Common myeloid progenitor, CD34-positive (primary cell): ENCODE measurements at regions not wholly inside any gene's neighbourhood (a gene's known extent, or its start where the extent isn't known, plus 50 kb on each side); places are given as distances from the start of the nearest gene placed in this dataset.
"Not testable (repeated sequence)": the region's sequence is repeated elsewhere in the genome, so short reads cannot be mapped to it uniquely, and the experiment has no call there.

ENCODE experiments used
- CTCF ChIA-PET: fragments of 350-600 bp; sonication (Branson Sonifier 250); formaldehyde crosslinking; loops from one replicate; lab custom pipeline; 2021; ENCODE audit warnings: antibody characterized with exemption; lab: Charles Lee
- POLR2A ChIA-PET: fragments of 350-600 bp; sonication (Branson Sonifier 250); formaldehyde crosslinking; loops from one replicate; lab custom pipeline; 2021; ENCODE audit warnings: antibody characterized with exemption; lab: Charles Lee
- DNase-seq, 3 donors: peaks; one replicate each; pipeline versions ENCODE4 v3.0.0 to v3.0.0-alpha.2; 2013
- H3K27ac ChIP-seq, 2 experiments: 1 replicate in 1 of 2; 2 replicates in 1 of 2; pipeline ENCODE4 v1.7.0; 2013; ENCODE audit warnings: inconsistent platforms in 2 of 2, low read length in 2 of 2, mild to moderate bottlenecking in 2 of 2, low read depth in 1 of 2, moderate library complexity in 1 of 2; ENCODE audit not compliant: severe bottlenecking in 2 of 2, insufficient read depth in 1 of 2, poor library complexity in 1 of 2
- H3K27me3 ChIP-seq, 5 experiments: replicated peaks in 2 of 5; 1 replicate in 3 of 5; 2 replicates in 2 of 5; pipeline versions ENCODE4 v1.6.1 to v1.7.0; 2013; ENCODE audit warnings: low read length in 4 of 5, mild to moderate bottlenecking in 2 of 5, moderate library complexity in 2 of 5, inconsistent platforms in 1 of 5; ENCODE audit not compliant: insufficient read depth in 5 of 5, control insufficient read depth in 4 of 5
- H3K36me3 ChIP-seq, 4 experiments: 1 replicate in 2 of 4; 2 replicates in 2 of 4; pipeline versions ENCODE4 v1.6.1 to v1.7.0; 2013; ENCODE audit warnings: low read length in 3 of 4, control low read depth in 1 of 4, mild to moderate bottlenecking in 1 of 4; ENCODE audit not compliant: control insufficient read depth in 4 of 4, insufficient read depth in 4 of 4
- H3K4me1 ChIP-seq, 4 experiments: 1 replicate in 3 of 4; 2 replicates in 1 of 4; pipeline versions ENCODE4 v1.6.1 to v1.7.1; 2013; ENCODE audit warnings: low read length in 3 of 4, mild to moderate bottlenecking in 3 of 4, control low read depth in 1 of 4, inconsistent platforms in 1 of 4, moderate library complexity in 1 of 4; ENCODE audit not compliant: control insufficient read depth in 4 of 4, insufficient read depth in 4 of 4; ENCODE audit errors: control extremely low read depth in 1 of 4
- H3K4me3 ChIP-seq, 7 experiments: 1 replicate in 4 of 7; 2 replicates in 3 of 7; pipeline versions ENCODE4 v1.5.1 to v1.7.0; 2013; ENCODE audit warnings: mild to moderate bottlenecking in 7 of 7, low read length in 6 of 7, moderate library complexity in 6 of 7, inconsistent platforms in 2 of 7, low read depth in 2 of 7, control low read depth in 1 of 7; ENCODE audit not compliant: insufficient read depth in 4 of 7, control insufficient read depth in 1 of 7; ENCODE audit errors: extremely low read depth in 1 of 7
- H3K9me3 ChIP-seq, 5 experiments: 1 replicate in 4 of 5; 2 replicates in 1 of 5; pipeline versions ENCODE4 v1.6.1 to v1.7.1; 2013; ENCODE audit warnings: low read length in 4 of 5, mild to moderate bottlenecking in 2 of 5, inconsistent platforms in 1 of 5, low read depth in 1 of 5, moderate library complexity in 1 of 5; ENCODE audit not compliant: control insufficient read depth in 4 of 5, insufficient read depth in 2 of 5; ENCODE audit errors: control extremely low read depth in 1 of 5
- WGBS: methylation state at CpG from one replicate; pipeline ENCODE4 v1.1.5; 2013; ENCODE audit not compliant: insufficient coverage; 5-methylcytosine and 5-hydroxymethylcytosine counted together

DNA sequence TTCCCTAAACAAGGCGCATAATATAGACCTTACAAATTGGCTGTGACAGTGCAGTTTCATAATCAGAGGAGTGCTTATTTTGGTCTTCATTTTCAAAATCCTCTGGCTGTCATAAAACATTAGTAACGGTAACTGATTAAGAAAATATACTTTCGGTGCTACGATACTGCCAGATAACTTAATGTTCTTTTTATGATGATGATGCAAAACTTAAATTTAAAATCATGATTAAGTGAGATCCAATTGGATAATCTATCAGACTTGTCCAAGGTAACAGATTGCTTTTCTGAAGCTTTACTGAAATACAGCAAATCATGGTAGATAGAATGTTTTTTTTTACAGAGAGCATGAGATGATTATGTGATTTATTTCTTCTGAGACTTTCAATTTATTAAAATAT, 364.2 kb upstream of the CNTN3 start:
- no peak overlapping the region for H3K27ac ChIP-seq
- ChIA-PET POLR2A (no interaction called here), CTCF (no interaction called here)
- H3K4me3 ChIP-seq = no peak overlapping the region
- no peaks in the 10 kb centered on the region for H3K36me3 ChIP-seq
- no peaks in the 10 kb centered on the region for H3K27me3 ChIP-seq
- no peak for DNase-seq
- no peaks in the 10 kb centered on the region for H3K9me3 ChIP-seq
- H3K4me1 ChIP-seq = no peaks in the 10 kb centered on the region
- WGBS = 100% methylated on average over 4 of the region's 4 CpGs

DNA sequence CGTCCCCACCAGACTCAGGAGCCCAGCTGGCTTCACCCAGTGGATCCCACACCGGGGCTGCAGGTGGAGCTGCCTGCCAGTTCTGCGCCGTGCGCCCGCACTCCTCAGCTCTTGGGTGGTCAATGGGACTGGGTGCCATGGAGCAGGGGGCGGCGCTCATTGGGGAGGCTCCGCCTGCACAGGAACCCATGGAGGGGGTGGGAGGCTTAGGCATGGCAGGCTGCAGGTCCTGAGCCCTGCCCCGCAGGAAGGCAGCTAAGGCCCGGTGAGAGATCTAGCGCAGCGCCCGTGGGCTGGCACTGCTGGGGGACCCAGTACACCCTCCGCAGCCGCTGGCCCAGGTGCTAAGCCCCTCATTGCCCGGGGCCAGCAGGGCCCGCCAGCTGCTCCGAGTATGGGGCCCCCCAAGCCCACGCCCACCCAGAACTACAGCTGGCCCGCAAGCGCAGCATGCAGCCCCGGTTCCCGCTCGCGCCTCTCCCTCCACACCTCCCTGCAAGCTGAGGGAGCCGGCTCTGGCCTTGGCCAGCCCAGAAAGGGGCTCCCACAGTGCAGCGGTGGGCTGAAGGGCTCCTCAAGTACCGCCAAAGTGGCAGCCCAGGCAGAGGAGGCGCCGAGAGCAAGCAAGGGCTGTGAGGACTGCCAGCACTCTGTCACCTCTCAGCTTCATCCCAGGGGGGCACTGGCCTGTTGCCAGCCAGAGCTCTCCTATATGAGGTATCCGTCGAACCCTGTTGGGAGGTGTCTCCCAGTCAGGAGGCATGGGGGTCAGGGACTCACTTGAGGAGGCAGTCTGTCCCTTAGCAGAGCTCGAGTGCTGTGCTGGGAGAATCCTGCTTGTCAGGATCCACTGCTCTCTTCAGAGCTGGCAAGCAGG, 370.8 kb upstream of the CNTN3 start:
- H3K9me3 ChIP-seq, CTCF ChIA-PET, H3K4me3 ChIP-seq, H3K27ac ChIP-seq, POLR2A ChIA-PET, DNase-seq, H3K4me1 ChIP-seq, H3K36me3 ChIP-seq, H3K27me3 ChIP-seq: not testable (repeated sequence)
- 96% methylated on average over 22 of the region's 34 CpGs for WGBS

DNA sequence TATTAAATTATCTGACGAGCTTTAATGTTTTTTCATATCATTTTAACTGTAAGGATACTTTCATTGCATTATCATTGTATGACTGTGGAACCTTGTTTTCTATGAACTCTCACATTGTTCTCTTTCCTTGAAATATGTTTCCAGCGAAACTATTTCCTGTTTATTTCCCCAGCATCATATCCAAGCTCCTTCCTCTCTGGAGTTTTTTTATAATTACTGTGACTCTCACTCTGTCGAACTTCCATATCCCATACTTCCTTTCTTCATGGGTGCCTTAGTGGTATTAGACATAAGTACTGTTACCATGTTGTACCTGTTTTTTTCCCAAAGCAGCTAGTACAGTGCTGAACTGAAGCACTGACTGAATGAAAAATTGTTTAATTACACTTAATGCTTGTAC, 373.6 kb upstream of the CNTN3 start:
- DNase-seq = no peak
- POLR2A ChIA-PET = no interaction called here
- Histone ChIP-seq H3K9me3 (no peaks in the 10 kb centered on the region), H3K4me1 (peaks cover 0 to 5% (median 0%) of the 10 kb centered on the region in 4 experiments), H3K36me3 (no peaks in the 10 kb centered on the region), H3K27me3 (no peaks in the 10 kb centered on the region), H3K4me3 (no peak overlapping the region), H3K27ac (no peak overlapping the region)
- CTCF ChIA-PET = no interaction called here
- WGBS = 67% methylated on average over 1 of the region's 3 CpGs

DNA sequence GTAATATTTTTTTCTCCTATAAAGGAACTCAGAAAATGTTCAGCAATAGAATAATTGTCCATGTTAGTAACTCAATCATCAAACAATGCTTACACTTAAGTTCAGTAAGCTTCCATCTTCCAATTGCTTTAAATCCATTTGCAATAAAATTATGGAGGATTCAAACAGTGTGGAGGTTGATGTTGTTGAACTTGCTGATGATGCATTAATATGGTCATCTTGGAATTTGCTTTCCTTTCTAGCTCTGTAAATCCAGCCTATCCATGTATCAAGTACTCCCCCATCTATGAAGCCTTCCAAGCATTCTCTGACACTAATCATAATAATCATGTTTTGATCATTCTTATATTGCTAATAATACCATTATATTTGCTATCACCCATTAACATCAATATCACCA, 378.4 kb upstream of the CNTN3 start:
- no peak overlapping the region for H3K4me3 ChIP-seq
- ChIA-PET POLR2A (no interaction called here), CTCF (no interaction called here)
- H3K36me3 ChIP-seq = no peaks in the 10 kb centered on the region
- H3K4me1 ChIP-seq = peaks cover 0 to 5% (median 0%) of the 10 kb centered on the region in 4 experiments
- H3K9me3 ChIP-seq = no peaks in the 10 kb centered on the region
- H3K27ac ChIP-seq = no peak overlapping the region
- H3K27me3 ChIP-seq = no peaks in the 10 kb centered on the region
- DNase-seq = no peak

DNA sequence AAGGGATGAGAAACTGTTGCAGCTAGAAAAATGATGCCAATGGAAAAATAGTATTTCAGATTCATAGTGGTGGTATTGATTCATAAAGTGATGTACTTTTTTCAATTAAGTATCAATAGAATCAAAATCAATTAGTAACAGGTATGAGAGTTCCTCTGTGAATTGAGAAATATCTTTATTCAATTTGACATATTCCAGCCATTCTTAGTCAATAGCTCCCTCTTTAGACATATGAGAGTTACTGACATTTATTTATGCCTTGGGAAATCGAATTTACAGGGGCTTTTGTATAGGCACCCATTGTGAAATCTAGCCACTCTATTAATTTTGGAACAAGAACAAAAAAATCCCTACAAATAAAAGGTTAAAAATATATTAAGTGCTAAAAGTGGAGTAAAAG, 386.9 kb upstream of the CNTN3 start:
- CTCF ChIA-PET = no interaction called here
- POLR2A ChIA-PET = no interaction called here
- H3K9me3 ChIP-seq = no peaks in the 10 kb centered on the region

DNA sequence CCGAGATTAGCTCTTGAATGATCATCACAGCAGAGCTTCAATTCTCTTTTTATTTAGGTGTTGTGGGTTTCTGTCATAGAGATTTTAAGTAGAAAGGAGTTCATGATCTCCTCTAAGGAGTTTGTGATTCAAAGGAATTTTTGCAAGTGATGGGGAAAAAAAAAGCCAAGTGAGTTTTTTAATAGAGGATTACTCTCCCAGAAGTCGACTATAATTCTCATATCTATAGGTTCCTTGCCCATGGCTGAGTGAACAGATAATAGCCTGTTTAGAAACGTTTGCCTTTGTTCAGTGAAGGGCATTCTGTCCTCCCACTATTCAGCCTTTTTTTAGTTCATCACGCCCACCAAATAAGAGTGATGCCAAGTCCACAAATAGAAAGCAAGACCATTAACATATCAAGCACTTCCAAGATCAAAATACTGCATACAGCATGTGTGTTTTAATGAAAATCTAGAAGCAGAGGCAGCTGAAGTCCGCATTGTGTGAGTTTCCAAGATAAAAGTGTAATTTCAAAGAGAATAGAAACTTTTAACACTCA, 398.4 kb upstream of the CNTN3 start:
- Histone ChIP-seq H3K9me3 (no peaks in the 10 kb centered on the region), H3K27me3 (no peaks in the 10 kb centered on the region), H3K36me3 (no peaks in the 10 kb centered on the region), H3K4me1 (no peaks in the 10 kb centered on the region), H3K4me3 (no peak overlapping the region), H3K27ac (no peak overlapping the region)
- POLR2A ChIA-PET = no interaction called here
- no peak for DNase-seq
- CTCF ChIA-PET = no interaction called here
- 90% methylated on average over 2 of the region's 5 CpGs for WGBS

More for the DNA sequence above, 386.9 kb upstream of the CNTN3 start:
- no CpG with 5 or more reads among the region's 1 CpG for WGBS
- Histone ChIP-seq H3K27ac (no peak overlapping the region), H3K27me3 (no peaks in the 10 kb centered on the region), H3K4me1 (no peaks in the 10 kb centered on the region), H3K36me3 (no peaks in the 10 kb centered on the region), H3K4me3 (no peak overlapping the region)
- no peak for DNase-seq

DNA sequence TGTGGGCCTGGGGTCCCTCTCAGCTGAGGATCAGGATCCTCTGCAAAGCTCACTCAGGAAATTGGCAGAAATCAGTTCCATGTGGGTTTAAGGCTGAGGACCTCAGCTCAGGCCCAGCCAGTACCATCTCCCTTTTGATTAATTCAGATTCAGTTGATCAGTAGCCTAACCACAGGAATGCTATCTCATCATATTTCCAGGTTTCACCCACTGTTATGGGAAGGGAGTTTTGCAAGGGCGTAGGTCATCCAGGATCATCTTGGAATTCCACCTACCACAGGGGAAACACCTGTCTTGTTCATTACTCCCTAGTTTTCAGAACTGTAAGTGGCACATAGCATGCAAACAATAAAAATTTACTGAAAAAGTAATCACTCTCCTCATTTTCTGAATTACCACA, 399.5 kb upstream of the CNTN3 start:
- ChIA-PET POLR2A (no interaction called here), CTCF (no interaction called here)
- Histone ChIP-seq H3K4me3 (no peak overlapping the region), H3K27me3 (no peaks in the 10 kb centered on the region), H3K4me1 (no peaks in the 10 kb centered on the region), H3K9me3 (no peaks in the 10 kb centered on the region), H3K27ac (no peak overlapping the region), H3K36me3 (no peaks in the 10 kb centered on the region)
- no peak for DNase-seq
- 86% methylated on average over 1 of the region's 1 CpG for WGBS
